ENCODE measurements at regions not wholly inside any gene's neighbourhood (a gene's known extent, or its start where the extent isn't known, plus 50 kb on each side); places are given as distances from the start of the nearest gene placed in this dataset.

DNA sequence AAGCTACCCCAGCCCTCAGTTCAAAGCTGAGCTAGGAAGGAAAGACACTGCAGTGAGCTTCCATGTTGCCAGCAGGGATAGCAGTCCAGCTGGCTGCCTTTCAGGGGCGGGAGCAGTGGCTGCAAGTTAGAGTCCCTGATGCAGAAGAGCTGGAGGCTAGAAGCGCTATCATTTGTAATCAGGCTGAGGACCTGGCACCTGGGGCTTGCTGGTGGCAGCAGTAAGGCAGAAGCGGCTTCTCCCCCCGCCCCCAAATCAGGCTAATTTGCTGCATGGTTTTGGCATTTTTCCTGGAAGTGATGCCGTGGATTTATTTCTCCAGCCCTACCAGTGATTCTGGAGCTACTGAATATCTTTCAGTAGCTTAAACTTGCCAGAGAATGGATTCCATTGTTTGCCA lies 203.3 kb downstream of the CLCN4 start:
- no peak overlapping the region for H3K4me3 ChIP-seq
- H2AFZ ChIP-seq: no peak overlapping the region
- no peaks in the 10 kb centered on the region for H3K79me2 ChIP-seq (ENCODE audit: insufficient read depth)
- no peak overlapping the region for H3K9ac ChIP-seq
- H3K9me3 ChIP-seq (ENCODE audit: low read depth): no peaks in the 10 kb centered on the region
- H3K27ac ChIP-seq: no peak overlapping the region
- no peaks in the 10 kb centered on the region for H3K4me1 ChIP-seq (ENCODE audit: insufficient read depth)
- 4 to 25% methylated on average over 3 to 5 of the region's 5 CpGs for WGBS, 2 experiments (ENCODE audit: low coverage in 1 of 2, low lambda C conversion rate in 2 of 2, missing lambda C conversion rate in 2 of 2)
- H3K4me2 ChIP-seq (ENCODE audit: unreplicated experiment): no peak overlapping the region
- H4K20me1 ChIP-seq (ENCODE audit: insufficient read depth): no peaks in the 10 kb centered on the region
- no peaks in the 10 kb centered on the region for H3K9me2 ChIP-seq (ENCODE audit: insufficient read depth)
- in situ Hi-C loops (cut with MboI): no loop called here
- H3F3A ChIP-seq (ENCODE audit: insufficient read depth): no peaks in the 10 kb centered on the region
- peak; percentile 8 for DNase-seq
- TF ChIP-seq EZH2 (IDR thresholded peaks at IDR 0.05; ENCODE audit: insufficient read depth, poor library complexity, severe bottlenecking) (no peak), EZH2phosphoT487 (IDR thresholded peaks at IDR 0.05; ENCODE audit: insufficient read depth, low read depth) (no peak)
- no peaks in the 10 kb centered on the region for H3K27me3 ChIP-seq (replicated peaks; ENCODE audit: insufficient read depth)
- no peaks in the 10 kb centered on the region for H3K36me3 ChIP-seq (ENCODE audit: low read depth)

DNA sequence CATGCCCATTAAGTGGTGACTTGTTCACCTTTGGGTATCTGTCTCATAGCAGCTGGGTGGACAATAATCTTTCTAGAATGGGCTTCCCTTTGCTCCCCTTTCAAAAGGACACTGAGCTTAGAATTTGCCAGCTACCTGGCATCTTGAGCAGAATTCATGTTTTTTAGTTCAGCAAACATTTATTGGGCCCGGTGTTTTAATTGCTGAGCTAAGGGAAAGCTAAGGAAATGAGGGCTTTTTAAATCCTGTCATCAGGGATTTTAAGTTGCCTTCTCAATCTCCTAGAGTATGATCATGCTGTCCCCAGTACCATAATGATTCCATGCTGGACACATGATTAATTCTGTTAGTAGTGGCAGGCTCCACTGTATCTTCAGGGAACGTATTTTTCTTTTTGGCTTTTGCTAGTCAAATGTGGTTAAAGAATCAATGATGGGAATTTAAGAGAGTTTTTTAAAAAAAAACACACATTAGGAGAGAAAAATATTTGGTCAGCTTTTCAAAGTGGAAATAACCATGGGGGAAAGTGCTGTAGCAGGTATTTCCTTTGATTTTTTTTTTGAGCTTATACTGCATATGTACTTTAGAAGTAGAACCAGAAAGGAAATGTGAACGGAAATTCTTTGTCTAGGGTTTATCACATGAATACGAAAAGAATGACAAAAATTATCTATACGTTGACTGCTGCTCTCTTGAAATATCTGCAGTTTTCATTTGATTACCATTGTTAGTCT lies 208.9 kb downstream of the CLCN4 start:
- no peak overlapping the region for H3K4me3 ChIP-seq
- no peaks in the 10 kb centered on the region for H3F3A ChIP-seq (ENCODE audit: insufficient read depth)
- H3K79me2 ChIP-seq (ENCODE audit: insufficient read depth): no peaks in the 10 kb centered on the region
- H3K9ac ChIP-seq: no peak overlapping the region
- no peaks in the 10 kb centered on the region for H3K27me3 ChIP-seq (replicated peaks; ENCODE audit: insufficient read depth)
- no peaks in the 10 kb centered on the region for H4K20me1 ChIP-seq (ENCODE audit: insufficient read depth)
- H2AFZ ChIP-seq: no peak overlapping the region
- H3K36me3 ChIP-seq (ENCODE audit: low read depth): no peaks in the 10 kb centered on the region
- H3K27ac ChIP-seq: no peak overlapping the region
- 81 to 90% methylated on average over 5 of the region's 5 CpGs for WGBS, 2 experiments (ENCODE audit: low coverage in 1 of 2, low lambda C conversion rate in 2 of 2, missing lambda C conversion rate in 2 of 2)
- TF ChIP-seq EZH2 (IDR thresholded peaks at IDR 0.05; ENCODE audit: insufficient read depth, poor library complexity, severe bottlenecking): no peak
- TF ChIP-seq EZH2phosphoT487 (IDR thresholded peaks at IDR 0.05; ENCODE audit: insufficient read depth, low read depth): no peak
- no peaks in the 10 kb centered on the region for H3K9me2 ChIP-seq (ENCODE audit: insufficient read depth)
- H3K9me3 ChIP-seq (ENCODE audit: low read depth): no peaks in the 10 kb centered on the region
- H3K4me1 ChIP-seq (ENCODE audit: insufficient read depth): no peaks in the 10 kb centered on the region
- H3K4me2 ChIP-seq (ENCODE audit: unreplicated experiment): no peak overlapping the region
- no peak for DNase-seq
- in situ Hi-C loops (cut with MboI): no loop called here

DNA sequence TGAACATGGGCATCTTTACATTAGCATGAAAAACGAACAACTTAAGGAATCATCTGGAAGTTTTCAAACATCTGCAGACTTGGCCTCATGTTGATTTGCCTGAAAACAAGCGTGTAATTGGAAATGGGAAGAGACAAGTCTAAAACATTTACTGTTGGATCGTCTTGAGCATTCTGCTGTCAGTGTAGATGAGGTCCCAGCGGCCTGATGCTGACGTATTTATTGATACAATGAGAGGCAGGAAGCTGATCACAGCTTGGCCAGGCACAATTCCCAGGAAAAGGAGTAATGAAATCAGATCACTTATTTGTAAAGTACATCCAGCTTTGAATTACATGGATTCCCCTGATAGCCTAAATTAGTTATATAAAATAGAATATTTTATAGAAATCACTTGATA lies 210.6 kb downstream of the CLCN4 start:
- no peak for DNase-seq
- TF ChIP-seq EZH2phosphoT487 (IDR thresholded peaks at IDR 0.05; ENCODE audit: insufficient read depth, low read depth) (no peak), EZH2 (IDR thresholded peaks at IDR 0.05; ENCODE audit: insufficient read depth, poor library complexity, severe bottlenecking) (no peak)
- Histone ChIP-seq H3K27me3 (replicated peaks; ENCODE audit: insufficient read depth) (no peaks in the 10 kb centered on the region), H3K36me3 (ENCODE audit: low read depth) (no peaks in the 10 kb centered on the region), H3K79me2 (ENCODE audit: insufficient read depth) (no peaks in the 10 kb centered on the region), H3K4me2 (ENCODE audit: unreplicated experiment) (no peak overlapping the region), H3K4me3 (no peak overlapping the region), H3K9ac (no peak overlapping the region), H4K20me1 (ENCODE audit: insufficient read depth) (no peaks in the 10 kb centered on the region), H3K9me2 (ENCODE audit: insufficient read depth) (no peaks in the 10 kb centered on the region), H2AFZ (no peak overlapping the region), H3K9me3 (ENCODE audit: low read depth) (no peaks in the 10 kb centered on the region), H3F3A (ENCODE audit: insufficient read depth) (no peaks in the 10 kb centered on the region), H3K4me1 (ENCODE audit: insufficient read depth) (no peaks in the 10 kb centered on the region), H3K27ac (no peak overlapping the region)
- WGBS, 2 experiments (ENCODE audit: low coverage in 1 of 2, low lambda C conversion rate in 2 of 2, missing lambda C conversion rate in 2 of 2): 54 to 59% methylated on average over 5 of the region's 5 CpGs
- in situ Hi-C loops (cut with MboI): no loop called here

DNA sequence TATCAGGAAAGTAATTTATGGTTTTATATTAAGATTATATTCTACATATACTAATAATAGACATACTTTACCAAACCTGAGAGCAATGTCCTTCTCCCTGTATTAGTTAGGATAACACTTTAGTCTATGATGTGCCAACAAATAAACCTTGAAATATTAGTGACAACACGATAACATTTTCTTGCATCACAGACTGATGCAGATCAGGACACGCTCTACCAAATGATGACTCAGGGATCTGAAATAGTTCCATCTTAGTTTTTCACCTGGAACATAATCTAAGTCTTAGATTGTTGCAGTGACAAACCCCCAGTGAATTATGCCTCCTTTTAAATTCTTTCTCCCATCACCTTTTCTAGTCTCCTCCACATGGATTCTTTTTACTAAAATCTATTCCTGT lies 214.2 kb downstream of the CLCN4 start:
- TF ChIP-seq EZH2 (IDR thresholded peaks at IDR 0.05; ENCODE audit: insufficient read depth, poor library complexity, severe bottlenecking) (no peak), EZH2phosphoT487 (IDR thresholded peaks at IDR 0.05; ENCODE audit: insufficient read depth, low read depth) (no peak)
- Histone ChIP-seq H3K9me2 (ENCODE audit: insufficient read depth) (no peaks in the 10 kb centered on the region), H3K27ac (no peak overlapping the region), H3K4me2 (ENCODE audit: unreplicated experiment) (no peak overlapping the region), H3F3A (ENCODE audit: insufficient read depth) (no peaks in the 10 kb centered on the region), H3K9ac (no peak overlapping the region), H4K20me1 (ENCODE audit: insufficient read depth) (no peaks in the 10 kb centered on the region), H3K36me3 (ENCODE audit: low read depth) (no peaks in the 10 kb centered on the region), H3K9me3 (ENCODE audit: low read depth) (no peaks in the 10 kb centered on the region), H3K4me1 (ENCODE audit: insufficient read depth) (no peaks in the 10 kb centered on the region), H2AFZ (no peak overlapping the region), H3K79me2 (ENCODE audit: insufficient read depth) (no peaks in the 10 kb centered on the region), H3K4me3 (no peak overlapping the region), H3K27me3 (replicated peaks; ENCODE audit: insufficient read depth) (no peaks in the 10 kb centered on the region)
- in situ Hi-C loops (cut with MboI): no loop called here
- 58 to 77% methylated on average over 2 of the region's 2 CpGs for WGBS, 2 experiments (ENCODE audit: low coverage in 1 of 2, low lambda C conversion rate in 2 of 2, missing lambda C conversion rate in 2 of 2)
- no peak for DNase-seq

DNA sequence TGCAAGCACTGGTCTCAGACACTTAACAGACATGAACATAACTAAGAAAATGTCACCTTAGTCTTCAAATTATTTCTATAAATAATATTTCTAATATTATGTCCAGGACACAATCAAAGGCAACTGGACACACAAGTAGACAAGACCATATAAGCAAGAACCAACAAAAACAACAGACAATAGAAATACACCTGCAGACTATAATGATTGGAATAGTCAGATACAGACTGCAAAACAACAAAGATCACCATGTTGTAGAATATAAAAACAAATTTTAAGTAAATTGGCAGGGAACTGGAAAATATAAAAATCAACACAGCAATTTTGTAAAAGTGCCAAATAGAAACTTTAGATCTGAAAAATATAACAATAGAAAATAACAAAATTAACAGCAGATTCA lies 220.7 kb downstream of the CLCN4 start:
- no peak for TF ChIP-seq EZH2phosphoT487 (IDR thresholded peaks at IDR 0.05; ENCODE audit: insufficient read depth, low read depth)
- no peak for TF ChIP-seq EZH2 (IDR thresholded peaks at IDR 0.05; ENCODE audit: insufficient read depth, poor library complexity, severe bottlenecking)
- Histone ChIP-seq H3F3A (ENCODE audit: insufficient read depth) (no peaks in the 10 kb centered on the region), H3K27ac (no peak overlapping the region), H3K4me1 (ENCODE audit: insufficient read depth) (no peaks in the 10 kb centered on the region), H3K36me3 (ENCODE audit: low read depth) (no peaks in the 10 kb centered on the region), H4K20me1 (ENCODE audit: insufficient read depth) (no peaks in the 10 kb centered on the region), H3K27me3 (replicated peaks; ENCODE audit: insufficient read depth) (no peaks in the 10 kb centered on the region), H3K9me3 (ENCODE audit: low read depth) (no peaks in the 10 kb centered on the region), H3K79me2 (ENCODE audit: insufficient read depth) (no peaks in the 10 kb centered on the region), H2AFZ (no peak overlapping the region), H3K4me3 (no peak overlapping the region), H3K4me2 (ENCODE audit: unreplicated experiment) (no peak overlapping the region), H3K9ac (no peak overlapping the region), H3K9me2 (ENCODE audit: insufficient read depth) (no peaks in the 10 kb centered on the region)
- DNase-seq: no peak
- in situ Hi-C loops (cut with MboI): loop anchor here (25.0 kb wide), 1 partner anchor 110 kb away; no protein-coding TSS in a partner anchor

Measured in GM23248 (cell line).